ENCODE measurements at regions not wholly inside any gene's neighbourhood (a gene's known extent, or its start where the extent isn't known, plus 50 kb on each side); places are given as distances from the start of the nearest gene placed in this dataset.

DNA sequence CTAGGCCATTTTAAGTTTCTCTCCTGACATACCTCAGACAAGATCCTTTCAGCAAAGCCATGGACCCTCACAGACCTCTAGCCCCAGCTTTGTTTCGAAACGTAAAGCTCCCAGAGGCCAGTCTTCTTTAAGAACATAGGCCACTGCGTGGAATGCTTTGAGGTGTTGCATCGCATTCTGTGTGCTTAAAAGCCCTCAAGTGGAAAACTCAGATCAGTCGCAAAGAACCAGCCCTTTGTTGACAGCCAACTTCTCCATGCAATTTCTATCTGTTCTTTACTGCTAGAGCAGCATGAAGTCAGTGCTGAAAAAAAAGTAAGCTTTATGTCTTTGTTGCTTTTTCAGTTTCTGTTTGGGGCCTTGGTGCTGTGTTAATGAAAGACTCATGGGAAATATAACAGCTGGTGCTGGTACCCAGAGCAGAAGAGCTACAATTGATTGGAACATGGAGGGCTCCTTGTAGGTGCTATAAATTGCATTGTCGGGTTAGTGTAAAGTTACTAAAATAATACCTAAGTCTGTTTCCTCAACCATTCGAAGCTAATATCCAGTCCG, 142.6 kb downstream of the MAP3K7 start:
- no peak overlapping the region for H3K4me3 Mint-ChIP-seq (ENCODE audit: unreplicated experiment)
- ChIA-PET POLR2A (no interaction called here), CTCF (no interaction called here)
- no peaks in the 10 kb centered on the region for H3K4me1 Mint-ChIP-seq (ENCODE audit: low read depth, unreplicated experiment)
- no peaks in the 10 kb centered on the region for H3K36me3 Mint-ChIP-seq (ENCODE audit: insufficient read depth, unreplicated experiment)
- no peaks in the 10 kb centered on the region for H3K9me3 ChIP-seq
- intact Hi-C loops (cut with micrococcal nuclease; ENCODE audit: unreplicated experiment), result no loop called here
- no peak overlapping the region for H3K27ac Mint-ChIP-seq (ENCODE audit: unreplicated experiment)
- peaks cover 23% of the 10 kb centered on the region for H3K27me3 Mint-ChIP-seq (ENCODE audit: insufficient read depth, unreplicated experiment)
- H3K4me1 ChIP-seq, result no peaks in the 10 kb centered on the region
- H3K9me3 Mint-ChIP-seq (ENCODE audit: unreplicated experiment), result no peaks in the 10 kb centered on the region
- BruUV-seq (replicated peaks), result no TSS peak
- H3K4me3 ChIP-seq (ENCODE audit: low read depth, low read length), result no peak overlapping the region
- no peaks in the 10 kb centered on the region; the same call in 1 of the 2 replicates for H3K27me3 ChIP-seq (replicated peaks; ENCODE audit: control insufficient read depth, insufficient read depth, low read length)
- TF ChIP-seq CTCF (IDR thresholded peaks at IDR 0.05; ENCODE audit: insufficient read depth in 1 of 2, low read depth in 1 of 2, low read length in 1 of 2, severe bottlenecking in 1 of 2, unreplicated experiment in 1 of 2), result no peak
- H3K36me3 ChIP-seq (ENCODE audit: control insufficient read depth, insufficient read depth, low read length), result no peaks in the 10 kb centered on the region
- DNase-seq, result no peak

DNA sequence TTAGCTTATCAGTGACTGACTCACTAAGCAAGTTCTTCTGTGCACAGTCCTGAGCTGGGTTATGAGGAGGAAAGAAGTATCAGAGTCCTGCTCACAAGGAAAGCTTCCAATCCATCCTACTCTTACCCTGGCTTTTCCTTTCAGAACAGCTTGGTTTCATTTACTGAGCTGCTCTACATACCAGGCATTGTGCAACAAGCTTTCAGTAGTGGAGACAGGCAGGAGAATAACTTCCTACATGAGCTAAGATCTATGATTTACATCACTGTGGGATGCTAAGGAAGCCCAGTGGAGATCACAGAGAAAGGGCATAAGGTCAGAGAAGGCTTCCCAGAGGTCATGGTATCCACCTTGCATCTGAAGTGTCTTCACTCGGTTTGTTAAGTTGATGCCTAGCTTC, 144.5 kb downstream of the MAP3K7 start:
- Histone ChIP-seq H3K4me1 (no peaks in the 10 kb centered on the region), H3K4me3 (ENCODE audit: low read depth, low read length) (no peak overlapping the region), H3K27me3 (replicated peaks; ENCODE audit: control insufficient read depth, insufficient read depth, low read length) (no peaks in the 10 kb centered on the region; the same call in 1 of the 2 replicates), H3K36me3 (ENCODE audit: control insufficient read depth, insufficient read depth, low read length) (no peaks in the 10 kb centered on the region), H3K9me3 (no peaks in the 10 kb centered on the region)
- intact Hi-C loops (cut with micrococcal nuclease; ENCODE audit: unreplicated experiment), result no loop called here
- TF ChIP-seq CTCF (IDR thresholded peaks at IDR 0.05; ENCODE audit: insufficient read depth in 1 of 2, low read depth in 1 of 2, low read length in 1 of 2, severe bottlenecking in 1 of 2, unreplicated experiment in 1 of 2), result no peak
- H3K4me3 Mint-ChIP-seq (ENCODE audit: unreplicated experiment), result no peak overlapping the region
- H3K36me3 Mint-ChIP-seq (ENCODE audit: insufficient read depth, unreplicated experiment), result no peaks in the 10 kb centered on the region
- H3K27ac Mint-ChIP-seq (ENCODE audit: unreplicated experiment), result no peak overlapping the region
- DNase-seq, result no peak
- BruUV-seq (replicated peaks), result no TSS peak
- POLR2A ChIA-PET, result no interaction called here
- H3K4me1 Mint-ChIP-seq (ENCODE audit: low read depth, unreplicated experiment), result no peaks in the 10 kb centered on the region
- H3K9me3 Mint-ChIP-seq (ENCODE audit: unreplicated experiment), result no peaks in the 10 kb centered on the region
- peaks cover 29% of the 10 kb centered on the region for H3K27me3 Mint-ChIP-seq (ENCODE audit: insufficient read depth, unreplicated experiment)
- CTCF ChIA-PET, result no interaction called here

- DNase-seq, result no peak
- no TSS peak for BruUV-seq (replicated peaks)
- no peaks in the 10 kb centered on the region for H3K4me1 Mint-ChIP-seq (ENCODE audit: low read depth, unreplicated experiment)
- Histone ChIP-seq H3K9me3 (no peaks in the 10 kb centered on the region), H3K4me1 (no peaks in the 10 kb centered on the region), H3K27me3 (replicated peaks; ENCODE audit: control insufficient read depth, insufficient read depth, low read length) (no peaks in the 10 kb centered on the region; the same call in 1 of the 2 replicates), H3K36me3 (ENCODE audit: control insufficient read depth, insufficient read depth, low read length) (no peaks in the 10 kb centered on the region), H3K4me3 (ENCODE audit: low read depth, low read length) (no peak overlapping the region)
- intact Hi-C loops (cut with micrococcal nuclease; ENCODE audit: unreplicated experiment), result no loop called here
- H3K4me3 Mint-ChIP-seq (ENCODE audit: unreplicated experiment), result no peak overlapping the region
- POLR2A ChIA-PET, result no interaction called here
- peaks cover 24% of the 10 kb centered on the region for H3K27me3 Mint-ChIP-seq (ENCODE audit: insufficient read depth, unreplicated experiment)
- TF ChIP-seq CTCF (IDR thresholded peaks at IDR 0.05; ENCODE audit: insufficient read depth in 1 of 2, low read depth in 1 of 2, low read length in 1 of 2, severe bottlenecking in 1 of 2, unreplicated experiment in 1 of 2), result no peak
- H3K36me3 Mint-ChIP-seq (ENCODE audit: insufficient read depth, unreplicated experiment), result no peaks in the 10 kb centered on the region
- no peaks in the 10 kb centered on the region for H3K9me3 Mint-ChIP-seq (ENCODE audit: unreplicated experiment)
- H3K27ac Mint-ChIP-seq (ENCODE audit: unreplicated experiment), result no peak overlapping the region
- CTCF ChIA-PET, result no interaction called here
Observed at GRCh38 chr6:90440586-90441283, 144.1 kb upstream of the BACH2 start.

Measured in Caco-2 (cell line).